Left forelimb (tissue), 1 donor: ENCODE measurements at regions not wholly inside any gene's neighbourhood (a gene's known extent, or its start where the extent isn't known, plus 50 kb on each side); places are given as distances from the start of the nearest gene placed in this dataset.
"Not testable (repeated sequence)": the region's sequence is repeated elsewhere in the genome, so short reads cannot be mapped to it uniquely, and the experiment has no call there.

ENCODE experiments used
- DNase-seq: peaks from one replicate; pipeline ENCODE4 v3.0.0-alpha.2; 2018; ENCODE audit warnings: low spot score

DNA sequence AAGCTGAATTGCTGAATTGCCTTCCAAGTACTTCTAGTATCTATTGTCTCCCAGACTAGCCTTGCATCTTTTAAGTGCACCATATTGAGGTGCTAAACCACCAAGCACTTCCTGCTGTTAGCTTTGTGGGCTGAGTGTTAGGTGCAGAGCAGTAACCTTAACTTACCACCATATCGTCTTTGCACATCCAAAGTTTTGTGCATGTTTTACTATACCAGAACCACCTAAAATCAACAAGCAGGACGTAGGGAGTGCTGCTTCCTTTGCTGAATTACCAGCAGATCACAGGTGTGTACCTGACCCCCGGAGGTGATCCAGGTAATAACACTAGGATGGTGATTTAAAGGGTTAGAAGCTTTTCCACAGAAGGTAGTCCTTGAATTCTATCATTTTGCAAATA lies 359.9 kb upstream of the HNRNPA3 start:
- no peak for DNase-seq

DNA sequence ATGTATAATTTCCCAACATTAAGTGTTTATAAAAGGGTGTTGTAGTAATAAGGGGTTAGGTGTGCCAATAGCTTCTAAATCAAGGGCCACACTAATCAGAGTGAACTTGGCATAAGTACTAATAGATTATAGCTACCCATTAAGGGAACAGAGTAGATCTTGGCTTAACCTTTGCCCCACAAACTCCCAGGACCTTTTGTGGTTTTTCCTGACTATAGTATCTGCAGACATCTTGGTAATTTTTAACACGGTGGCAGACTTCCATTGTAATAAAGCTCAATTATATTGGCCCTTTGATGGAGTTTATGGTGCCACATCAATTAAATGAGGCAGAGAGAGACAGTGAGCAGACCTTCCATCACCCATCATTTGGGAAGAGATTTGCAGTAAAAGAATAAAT lies 358.5 kb upstream of the HNRNPA3 start:
- DNase-seq, result no peak

DNA sequence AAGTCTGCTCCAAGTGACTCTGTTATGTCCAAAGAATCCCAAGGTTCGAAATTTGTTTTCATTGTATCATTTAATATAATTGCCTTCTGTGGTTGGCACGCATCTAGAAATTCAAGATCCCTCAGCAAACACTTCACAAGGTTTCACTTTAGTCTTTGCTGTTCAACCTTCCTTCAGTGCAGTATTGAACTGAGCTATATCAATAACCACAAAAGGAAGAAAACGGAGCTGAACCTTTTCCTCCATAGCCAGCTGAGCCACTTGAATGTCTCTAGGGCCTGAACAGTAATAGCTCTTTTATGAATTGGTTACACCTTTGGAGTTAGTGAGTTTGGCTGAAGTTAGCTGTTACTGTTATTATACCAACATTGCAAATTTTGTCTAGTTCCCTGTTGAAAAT lies 357.7 kb upstream of the HNRNPA3 start:
- no peak for DNase-seq

DNA sequence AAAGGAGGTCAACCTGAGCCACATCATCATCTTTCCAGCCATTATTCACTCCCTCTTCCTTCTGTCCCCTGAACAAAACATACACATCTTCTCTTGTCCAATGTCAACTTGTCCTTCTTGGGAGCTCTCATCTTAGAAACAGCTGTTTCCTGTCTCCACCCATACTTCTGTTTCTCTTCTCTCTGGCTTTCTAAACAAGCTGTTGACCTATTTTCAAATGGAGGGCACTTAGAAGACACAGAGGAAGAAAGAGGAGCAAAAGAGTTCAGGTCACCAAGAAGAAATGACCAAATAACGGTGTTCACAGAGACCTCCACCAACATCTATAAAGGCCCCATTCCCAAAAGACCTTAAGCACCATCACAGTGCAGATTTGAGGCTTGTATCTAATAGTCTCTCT lies 355.9 kb upstream of the HNRNPA3 start:
- DNase-seq, result no peak

DNA sequence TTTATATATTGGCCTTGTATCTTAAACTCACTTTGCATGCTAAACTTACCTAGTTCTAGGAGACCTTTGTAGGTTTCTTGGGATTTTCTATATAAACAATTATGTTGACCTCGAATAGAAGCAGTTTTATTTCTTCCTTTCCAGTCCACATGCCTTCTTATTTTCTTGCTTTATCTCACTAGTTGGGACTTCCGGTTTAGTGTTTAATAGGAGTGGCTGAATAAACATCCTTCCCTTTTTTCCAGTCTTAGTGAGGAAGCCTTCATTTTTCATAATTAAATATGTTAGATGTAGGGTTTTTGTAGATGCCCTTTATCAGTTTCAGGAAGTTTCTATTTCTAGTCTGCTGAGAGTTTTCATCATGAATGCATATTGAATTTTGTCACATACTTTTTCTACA lies 347.3 kb upstream of the HNRNPA3 start:
- DNase-seq, result no peak

DNA sequence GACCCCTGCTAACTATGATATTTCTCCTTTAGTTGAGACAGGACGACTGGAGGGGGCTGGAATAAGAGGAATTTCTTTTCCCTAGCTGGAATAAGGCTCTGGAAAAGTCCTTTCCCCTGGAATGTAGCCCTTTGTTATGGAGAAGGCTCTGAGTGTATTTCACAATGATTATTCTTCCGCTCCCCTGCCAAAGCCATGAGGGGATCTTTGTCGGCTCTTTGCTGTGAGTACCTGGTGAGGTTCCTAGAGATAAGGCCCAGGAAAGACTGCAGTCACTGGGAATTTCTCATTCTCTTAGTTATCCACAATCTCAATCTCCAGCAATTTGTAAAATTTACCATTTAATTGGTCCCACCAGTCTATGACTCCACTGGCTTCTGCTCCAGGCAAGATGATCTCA lies 340.2 kb upstream of the HNRNPA3 start:
- no peak for DNase-seq

DNA sequence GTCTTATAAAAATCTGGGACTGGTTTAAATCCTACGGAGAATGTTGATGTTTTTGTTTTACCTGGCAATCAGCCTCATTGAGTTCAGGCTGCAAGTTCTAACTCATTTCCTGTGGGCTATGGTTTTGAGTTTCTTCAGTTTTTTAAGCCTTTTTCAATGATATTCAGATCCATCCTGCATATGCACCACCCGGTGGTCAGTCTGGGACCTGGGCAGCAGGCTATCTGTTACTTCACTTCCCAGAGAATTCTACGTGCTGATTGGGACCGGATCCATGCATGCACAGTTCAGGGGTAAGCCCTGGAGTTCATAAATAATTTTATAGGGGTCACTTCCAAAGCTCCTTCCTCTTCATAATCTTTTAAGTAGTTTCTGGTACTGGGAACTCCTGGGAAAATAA lies 339.2 kb upstream of the HNRNPA3 start:
- DNase-seq, result no peak

DNA sequence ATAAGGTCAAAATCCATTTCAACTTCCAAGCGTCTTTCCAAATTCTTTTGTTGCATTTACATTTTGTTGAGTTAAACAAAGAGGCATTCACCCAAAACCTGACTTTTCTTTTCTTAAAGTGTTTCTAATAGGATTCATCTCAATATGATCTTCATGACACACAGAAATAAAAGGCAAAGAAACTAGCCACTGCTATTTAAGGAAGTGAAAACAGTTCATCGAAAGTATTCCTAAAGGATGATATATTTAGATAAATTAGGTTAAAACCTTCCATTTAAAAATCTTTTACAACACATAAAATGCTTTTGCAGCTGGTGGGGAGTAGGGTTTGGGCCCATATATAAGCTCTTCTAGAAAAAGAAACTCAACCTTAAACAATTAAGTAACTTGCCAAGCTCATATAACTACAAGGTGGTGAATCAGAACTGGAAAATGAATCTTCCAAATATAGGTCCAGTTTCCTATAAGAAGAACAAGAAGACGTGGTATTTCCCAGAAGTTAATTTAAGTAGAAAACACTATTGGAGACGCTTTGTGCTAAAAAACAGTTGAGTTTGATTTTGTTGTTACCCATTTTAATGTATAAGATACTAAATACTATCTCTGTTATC lies 336.0 kb upstream of the HNRNPA3 start:
- no peak for DNase-seq

DNA sequence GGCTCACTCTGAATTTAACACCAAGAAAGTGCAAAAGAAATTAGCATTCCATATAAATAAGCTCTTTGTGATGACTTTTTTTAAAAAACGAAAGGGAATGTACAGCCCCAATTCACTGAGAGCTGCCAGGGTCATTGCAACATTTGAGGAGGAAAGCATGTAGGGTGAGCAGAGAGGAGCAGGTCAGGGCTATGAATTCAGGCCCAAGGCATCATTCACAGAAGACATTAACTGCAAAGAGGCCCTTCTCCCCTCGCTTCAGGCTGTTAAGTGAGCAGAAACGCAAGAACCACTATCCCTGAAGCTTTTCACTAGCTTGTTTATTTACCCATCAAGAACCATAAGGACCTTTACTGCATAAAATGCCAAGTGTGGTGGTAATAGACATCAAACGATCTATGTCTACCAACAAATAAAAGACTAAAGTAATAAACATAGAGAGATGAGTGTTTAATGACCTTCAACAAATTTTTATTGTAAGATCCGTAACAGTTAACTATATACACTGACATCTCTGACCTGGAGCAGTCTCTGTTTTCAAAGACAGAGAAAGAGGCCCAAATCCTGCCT lies 333.1 kb upstream of the HNRNPA3 start:
- no peak for DNase-seq

DNA sequence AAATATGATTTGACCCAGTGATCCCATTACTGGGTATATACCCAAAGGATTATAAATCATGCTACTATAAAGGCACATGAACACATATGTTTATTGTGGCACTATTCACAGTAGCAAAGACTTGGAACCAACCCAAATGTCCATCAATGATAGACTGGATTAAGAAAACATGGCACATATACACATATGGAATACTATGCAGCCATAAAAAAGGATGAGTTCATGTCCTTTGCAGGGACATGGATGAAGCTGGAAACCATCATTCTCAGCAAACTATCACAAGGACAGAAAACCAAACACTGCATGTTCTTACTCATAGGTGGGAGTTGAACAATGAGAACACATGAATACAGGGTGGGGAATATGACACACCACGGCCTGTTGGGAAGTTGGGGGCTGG lies 330.5 kb upstream of the HNRNPA3 start:
- DNase-seq, result not testable (repeated sequence)

DNA sequence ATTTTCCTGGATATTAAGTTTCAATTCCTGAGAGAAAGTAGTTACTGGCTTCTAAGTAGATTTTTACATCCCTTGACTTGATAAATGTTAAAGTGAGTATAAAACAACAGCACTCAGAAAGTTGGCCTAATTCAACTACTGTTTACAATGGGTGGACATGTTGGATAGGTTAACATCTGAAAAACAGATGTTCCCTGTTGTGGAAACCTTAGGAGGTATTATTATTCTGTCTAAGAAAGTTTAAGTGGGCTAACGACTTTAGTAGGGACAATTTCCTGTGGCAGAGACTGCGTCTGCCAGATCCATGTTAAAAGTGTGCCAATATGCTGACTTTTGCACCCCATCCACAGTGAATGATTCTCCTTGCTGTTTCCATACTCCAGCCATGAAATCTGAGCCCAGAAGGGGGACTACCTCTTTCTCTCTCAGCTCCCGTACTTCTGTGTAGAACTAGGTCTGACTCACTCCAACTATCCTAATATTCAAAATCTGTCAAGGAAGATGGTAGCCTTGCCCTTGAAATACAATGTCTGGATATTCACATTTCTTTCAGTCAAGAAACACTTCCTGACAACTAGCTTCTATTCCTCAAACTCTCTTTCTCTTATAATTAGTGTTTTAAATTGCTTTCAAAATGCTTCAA lies 327.5 kb upstream of the HNRNPA3 start:
- DNase-seq, result no peak

DNA sequence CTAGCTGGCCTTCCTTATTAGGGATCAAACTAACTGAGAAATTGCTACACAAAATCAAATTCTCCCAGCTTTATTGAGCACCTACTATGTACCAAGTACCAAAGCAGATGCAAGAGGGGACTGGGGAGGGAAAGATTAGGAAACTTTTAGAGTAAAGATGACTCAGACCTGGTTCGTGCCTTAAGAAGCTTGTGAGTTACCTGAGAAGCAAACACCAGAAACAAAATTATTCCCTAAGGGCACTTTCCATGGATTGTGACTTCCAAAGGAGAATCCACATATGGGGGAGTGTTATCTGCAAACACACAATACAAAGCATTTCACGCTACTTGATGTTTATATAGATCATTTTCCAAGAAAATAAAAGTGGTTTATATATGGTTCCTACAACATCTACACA lies 326.9 kb upstream of the HNRNPA3 start:
- DNase-seq, result no peak

DNA sequence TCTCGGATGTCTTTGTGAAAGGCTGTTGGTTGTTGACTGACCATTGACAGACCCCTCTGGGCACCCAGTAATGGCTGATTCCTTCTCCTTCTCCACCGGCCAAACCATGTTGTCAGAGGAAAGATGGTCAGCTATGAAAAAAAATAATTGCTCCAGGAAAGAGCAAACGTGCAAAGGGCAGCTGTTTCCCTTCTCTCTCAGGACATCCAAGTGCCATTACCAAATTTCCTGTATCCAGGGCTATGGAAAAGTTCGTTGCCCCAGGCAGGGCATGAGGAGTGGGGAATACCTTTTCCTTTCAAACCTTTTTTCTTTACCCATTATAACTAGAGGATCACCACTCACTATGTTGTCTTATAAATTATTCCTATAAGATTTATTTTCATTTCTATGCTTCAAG lies 321.5 kb upstream of the HNRNPA3 start:
- no peak for DNase-seq

DNA sequence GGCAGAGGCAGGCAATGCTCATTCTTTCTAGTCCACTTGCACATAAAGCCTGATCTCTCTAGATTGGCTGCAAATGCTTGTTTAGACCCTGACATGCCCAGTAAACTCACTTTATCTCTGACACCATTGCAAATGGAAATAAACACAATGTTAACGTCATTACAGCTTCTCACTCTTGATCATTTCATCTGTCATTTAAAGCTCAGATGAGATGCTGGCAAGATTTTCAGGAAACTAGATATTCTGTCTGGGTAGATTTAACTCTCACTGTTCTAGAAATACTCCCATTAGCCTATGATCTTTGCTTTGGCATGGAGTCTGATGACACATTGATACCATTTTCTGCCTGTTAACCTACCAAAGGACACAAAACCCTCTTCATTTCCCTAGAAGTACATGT lies 320.7 kb upstream of the HNRNPA3 start:
- DNase-seq, result no peak

DNA sequence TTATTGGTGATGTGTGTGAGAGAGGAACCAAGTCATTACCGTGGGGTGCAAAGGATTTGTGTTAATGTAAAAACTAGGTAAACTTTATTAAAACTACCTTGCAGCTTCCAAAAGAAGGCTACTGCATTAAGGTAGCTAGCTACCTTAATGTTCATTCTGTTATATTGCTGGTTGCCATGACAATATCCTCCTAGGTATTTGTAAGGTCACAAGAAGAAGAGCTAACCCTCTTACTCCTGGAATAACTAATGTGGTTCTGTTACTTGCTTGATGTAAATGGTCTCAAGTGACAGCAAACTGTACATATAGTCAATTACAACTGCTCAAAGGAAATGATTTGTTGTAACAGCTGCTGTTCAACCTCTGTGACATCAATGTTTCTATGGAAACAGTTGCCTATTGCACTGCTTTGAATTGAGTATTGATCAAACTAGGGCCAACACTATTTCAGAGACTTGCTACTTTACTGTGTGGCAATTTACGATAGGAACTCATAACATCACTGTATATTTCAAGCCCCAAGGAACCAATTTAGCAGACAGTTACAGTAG lies 319.8 kb upstream of the HNRNPA3 start:
- DNase-seq, result no peak

DNA sequence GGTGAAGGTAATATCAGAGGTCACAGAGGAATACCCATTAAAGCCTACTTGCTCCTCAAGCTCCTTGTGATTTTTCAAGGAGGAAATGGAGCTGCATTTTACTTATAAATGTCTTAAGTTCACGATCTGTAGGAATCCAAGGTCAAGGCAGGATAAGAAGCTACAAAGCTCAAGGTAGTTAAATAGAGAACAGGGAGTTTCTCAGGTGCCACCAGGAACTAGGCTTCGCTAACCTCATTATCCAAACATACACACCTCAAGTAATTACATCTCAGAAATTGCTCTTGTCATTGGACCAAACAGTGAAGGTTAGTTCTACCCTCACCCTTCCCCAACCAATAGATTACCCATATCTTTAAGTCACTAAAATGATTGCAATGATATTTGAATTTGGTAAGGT lies 317.4 kb upstream of the HNRNPA3 start:
- DNase-seq, result no peak

DNA sequence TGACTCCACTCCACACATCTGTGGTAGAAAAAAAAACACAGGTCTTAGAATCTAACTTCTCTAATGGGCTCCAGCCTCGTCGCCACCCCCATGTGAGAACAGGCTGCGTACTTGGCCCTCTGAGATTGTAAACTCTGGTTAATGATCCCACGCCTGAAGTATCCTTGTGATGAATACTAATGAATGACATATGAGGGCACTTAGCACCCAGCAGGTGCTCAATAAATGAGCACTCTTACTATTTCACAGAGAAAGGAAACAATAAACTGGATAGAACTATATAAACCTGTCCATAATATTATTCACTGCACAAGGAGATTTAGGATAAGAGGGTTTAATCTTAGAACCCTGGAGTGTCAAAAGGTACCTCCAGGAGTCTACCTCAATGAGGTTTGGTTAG lies 310.1 kb upstream of the HNRNPA3 start:
- DNase-seq, result no peak

DNA sequence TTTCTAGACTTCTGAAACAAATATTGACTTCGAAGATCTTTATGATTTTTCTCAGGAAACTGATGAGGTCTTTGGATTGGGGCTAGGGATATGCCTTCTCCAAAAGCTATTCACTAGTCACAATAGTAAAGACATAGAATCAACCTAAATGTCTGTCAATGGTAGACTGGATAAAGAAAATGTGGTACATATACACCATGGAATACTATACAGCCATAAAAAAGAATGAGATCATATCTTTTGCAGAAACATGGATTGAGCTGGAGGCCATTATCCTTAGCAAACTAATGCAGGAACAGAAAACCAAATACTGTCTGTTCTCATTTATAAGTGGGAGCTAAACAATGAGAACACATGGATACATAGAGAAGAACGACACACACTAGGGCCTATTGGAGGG lies 308.5 kb upstream of the HNRNPA3 start:
- DNase-seq, result not testable (repeated sequence)

DNA sequence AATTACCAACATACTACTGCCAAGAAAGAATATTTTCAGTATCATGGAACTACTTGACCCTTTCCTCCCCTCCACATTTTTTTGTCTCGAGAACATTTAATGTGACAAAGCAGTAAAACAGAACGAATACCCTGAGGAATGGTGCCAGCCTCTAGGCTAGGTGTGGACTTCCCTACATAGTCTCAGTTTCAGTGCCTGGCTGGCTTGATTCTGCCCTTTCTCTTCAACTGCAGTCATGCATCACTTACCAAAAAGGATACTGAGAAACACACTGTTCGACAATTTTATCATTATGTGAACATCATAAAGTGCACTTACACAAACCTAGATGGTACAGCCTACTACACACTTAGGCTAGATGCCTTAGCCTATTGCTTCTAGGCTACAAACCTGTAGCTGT lies 305.3 kb upstream of the HNRNPA3 start:
- no peak for DNase-seq

DNA sequence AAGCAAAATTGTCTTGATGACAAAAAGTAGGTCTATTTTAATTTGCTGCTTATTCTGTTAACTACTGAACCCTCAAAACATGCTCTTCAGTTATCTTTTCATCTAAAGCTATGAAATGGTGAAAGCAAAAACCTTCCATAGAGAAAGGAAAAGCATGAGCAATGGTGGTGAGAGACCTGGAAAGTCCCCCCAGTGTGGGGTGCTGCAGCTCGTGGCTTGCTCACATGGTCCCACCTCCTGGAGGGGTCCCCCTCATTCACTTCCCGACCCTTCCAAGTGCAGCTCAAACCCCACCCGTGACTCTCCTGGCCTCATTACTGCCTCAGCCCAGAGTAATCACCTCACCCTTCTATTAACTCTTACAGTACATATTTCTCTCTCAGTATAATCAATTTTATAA lies 301.8 kb upstream of the HNRNPA3 start:
- DNase-seq, result no peak

DNA sequence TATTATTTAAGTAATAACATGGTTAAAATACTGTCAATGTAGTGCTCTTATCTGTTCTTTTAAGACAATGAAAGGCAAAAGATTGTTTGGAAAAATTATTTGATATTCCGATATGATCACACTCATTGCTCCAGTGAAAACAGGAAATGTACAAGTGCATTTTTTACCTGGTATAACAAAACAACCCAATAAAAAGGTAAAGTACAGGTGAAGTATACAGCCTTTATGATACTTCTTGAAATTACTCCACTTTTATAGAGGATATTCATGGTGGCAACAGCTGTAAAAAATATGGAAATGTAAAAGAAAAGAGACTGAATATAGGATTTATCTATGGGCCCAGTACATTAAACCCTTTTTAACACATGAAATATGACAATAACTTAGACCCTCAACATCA lies 298.6 kb upstream of the HNRNPA3 start:
- DNase-seq, result no peak

DNA sequence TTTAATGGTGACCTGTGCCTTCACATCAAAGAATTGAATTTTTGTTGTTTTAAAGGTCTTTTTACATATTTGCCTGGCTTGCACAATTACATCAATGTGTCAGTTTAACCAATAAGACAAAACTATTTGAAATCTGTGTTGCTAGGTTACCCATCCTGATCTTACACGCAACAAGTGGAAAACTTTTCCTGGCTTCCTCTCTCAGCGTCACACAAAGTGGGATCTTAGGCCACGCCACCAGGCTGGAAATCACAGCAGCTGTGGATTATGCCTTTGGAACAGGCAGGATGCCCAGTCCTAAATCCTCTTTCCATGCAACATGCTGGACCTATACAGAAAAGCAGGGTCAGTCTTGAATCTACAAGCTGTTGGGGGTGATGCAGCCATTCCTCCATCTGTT lies 298.2 kb upstream of the HNRNPA3 start:
- no peak for DNase-seq

DNA sequence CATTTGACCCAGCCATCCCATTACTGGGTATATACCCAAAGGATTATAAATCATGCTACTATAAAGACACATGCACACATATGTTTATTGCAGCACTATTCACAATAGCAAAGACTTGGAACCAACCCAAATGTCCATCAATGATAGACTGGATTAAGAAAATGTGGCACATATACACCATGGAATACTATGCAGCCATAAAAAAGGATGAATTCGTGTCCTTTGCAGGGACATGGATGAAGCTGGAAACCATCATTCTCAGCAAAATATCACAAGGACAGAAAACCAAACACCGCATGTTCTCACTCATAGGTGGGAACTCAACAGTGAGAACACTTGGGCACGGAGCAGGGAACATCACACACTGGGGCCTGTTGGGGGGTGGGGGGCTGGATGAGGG lies 290.0 kb upstream of the HNRNPA3 start:
- DNase-seq, result not testable (repeated sequence)

DNA sequence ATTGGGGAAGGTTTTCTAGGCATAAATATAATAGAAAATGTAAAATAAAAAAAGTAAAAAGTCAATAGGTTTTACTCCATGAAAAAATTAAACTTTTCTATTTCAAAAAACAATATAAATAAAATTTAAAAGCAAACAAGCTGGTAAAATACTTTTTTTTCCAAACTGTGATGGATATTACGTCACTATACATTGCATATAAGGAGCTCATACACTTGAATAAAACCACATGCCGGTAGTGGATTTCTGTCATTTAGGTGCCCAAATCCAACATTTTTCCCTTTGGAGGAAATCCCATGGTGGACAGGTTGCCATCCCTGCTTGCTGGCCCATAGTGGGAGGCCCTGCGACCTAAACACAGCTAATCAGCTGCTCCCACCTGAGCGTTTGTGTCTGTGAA lies 289.4 kb upstream of the HNRNPA3 start:
- DNase-seq, result no peak
